Activated B cell treated with CpG ODN at 0.5 μM for 24 hours (primary cell): ENCODE measurements at regions not wholly inside any gene's neighbourhood (a gene's known extent, or its start where the extent isn't known, plus 50 kb on each side); places are given as distances from the start of the nearest gene placed in this dataset.

Experiments used
- ATAC-seq: fragments of 200-7000 bp; cut with Tn5 transposase; one replicate; pipeline ENCODE4 v1.10.0; 2021; ENCODE audit warnings: low read depth, mild to moderate bottlenecking, moderate library complexity
- CTCF ChIA-PET: fragments of 350-600 bp; sonication (Branson Sonifier 250); formaldehyde crosslinking; loops from one replicate; lab custom pipeline; 2021; ENCODE audit warnings: antibody characterized with exemption; lab: Charles Lee
- POLR2A ChIA-PET: fragments of 350-600 bp; sonication (Branson Sonifier 250); formaldehyde crosslinking; loops from one replicate; lab custom pipeline; 2021; ENCODE audit warnings: antibody characterized with exemption; lab: Charles Lee
- DNase-seq: peaks from one replicate; pipeline ENCODE4 v3.0.0; 2022
- H3K27ac Mint-ChIP-seq: one replicate; pipeline ENCODE4 v1.8.0; 2020; ENCODE audit warnings: mixed read lengths
- H3K27me3 Mint-ChIP-seq: one replicate; pipeline ENCODE4 v1.8.0; 2021; ENCODE audit warnings: mixed read lengths
- H3K36me3 Mint-ChIP-seq: one replicate; pipeline ENCODE4 v1.8.0; 2021; ENCODE audit warnings: low read depth, mixed read lengths
- H3K4me1 Mint-ChIP-seq: one replicate; pipeline ENCODE4 v1.8.0; 2021; ENCODE audit warnings: mixed read lengths
- H3K4me3 Mint-ChIP-seq: one replicate; pipeline ENCODE4 v1.8.0; 2020; ENCODE audit warnings: mild to moderate bottlenecking, mixed read lengths
- H3K9me3 Mint-ChIP-seq: one replicate; pipeline ENCODE4 v1.8.0; 2020; ENCODE audit warnings: mixed read lengths
- intact Hi-C: fragments of 100-400 bp; cut with micrococcal nuclease; formaldehyde crosslinking; loops from one replicate; pipeline ENCODE4 v1.15.1; 2024
- TF ChIP-seq, protein P1 (sequence below): fragments of 200-600 bp; IDR thresholded peaks from one replicate; pipeline ENCODE4 v1.8.0; 2022; ENCODE audit warnings: antibody characterized with exemption, mild to moderate bottlenecking

DNA sequence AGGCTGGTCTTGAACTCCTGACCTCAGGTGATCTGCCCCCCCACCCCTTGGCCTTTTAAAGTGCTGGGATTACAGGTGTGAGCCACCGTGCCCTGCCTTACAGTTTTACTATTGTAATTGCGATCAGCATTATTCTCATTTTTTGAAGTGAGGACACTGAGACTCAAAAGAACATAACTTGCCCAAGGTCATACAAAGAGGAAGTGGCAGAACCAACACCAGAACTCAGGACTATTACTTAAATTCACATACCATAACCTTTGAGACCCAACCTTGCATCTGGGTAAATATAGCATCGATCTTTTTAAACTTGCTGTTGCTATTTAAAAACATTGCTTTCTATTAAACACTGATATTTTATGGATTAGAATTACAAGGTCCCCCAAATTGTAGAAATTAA is 54.2 kb downstream of the FOXI1 start:
- CTCF ChIA-PET = no interaction called here
- POLR2A ChIA-PET = no interaction called here
- H3K9me3 Mint-ChIP-seq = no peaks in the 10 kb centered on the region
- DNase-seq (no peak), ATAC-seq (no peak)
- intact Hi-C loops = no loop called here
- H3K36me3 Mint-ChIP-seq = no peaks in the 10 kb centered on the region
- no peaks in the 10 kb centered on the region for H3K27me3 Mint-ChIP-seq
- TF ChIP-seq, protein P1, sequence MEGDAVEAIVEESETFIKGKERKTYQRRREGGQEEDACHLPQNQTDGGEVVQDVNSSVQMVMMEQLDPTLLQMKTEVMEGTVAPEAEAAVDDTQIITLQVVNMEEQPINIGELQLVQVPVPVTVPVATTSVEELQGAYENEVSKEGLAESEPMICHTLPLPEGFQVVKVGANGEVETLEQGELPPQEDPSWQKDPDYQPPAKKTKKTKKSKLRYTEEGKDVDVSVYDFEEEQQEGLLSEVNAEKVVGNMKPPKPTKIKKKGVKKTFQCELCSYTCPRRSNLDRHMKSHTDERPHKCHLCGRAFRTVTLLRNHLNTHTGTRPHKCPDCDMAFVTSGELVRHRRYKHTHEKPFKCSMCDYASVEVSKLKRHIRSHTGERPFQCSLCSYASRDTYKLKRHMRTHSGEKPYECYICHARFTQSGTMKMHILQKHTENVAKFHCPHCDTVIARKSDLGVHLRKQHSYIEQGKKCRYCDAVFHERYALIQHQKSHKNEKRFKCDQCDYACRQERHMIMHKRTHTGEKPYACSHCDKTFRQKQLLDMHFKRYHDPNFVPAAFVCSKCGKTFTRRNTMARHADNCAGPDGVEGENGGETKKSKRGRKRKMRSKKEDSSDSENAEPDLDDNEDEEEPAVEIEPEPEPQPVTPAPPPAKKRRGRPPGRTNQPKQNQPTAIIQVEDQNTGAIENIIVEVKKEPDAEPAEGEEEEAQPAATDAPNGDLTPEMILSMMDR = no peak
- no peak overlapping the region for H3K27ac Mint-ChIP-seq
- H3K4me3 Mint-ChIP-seq = no peak overlapping the region
- peaks cover 6% of the 10 kb centered on the region for H3K4me1 Mint-ChIP-seq

- TF ChIP-seq, protein P1 = no peak
- Mint-ChIP-seq H3K4me1 (peaks cover 4% of the 10 kb centered on the region), H3K27me3 (no peaks in the 10 kb centered on the region), H3K36me3 (no peaks in the 10 kb centered on the region), H3K27ac (no peak overlapping the region), H3K4me3 (no peak overlapping the region), H3K9me3 (no peaks in the 10 kb centered on the region)
- no peak for DNase-seq
- no peak for ATAC-seq
- intact Hi-C loops = no loop called here
- ChIA-PET CTCF (no interaction called here), POLR2A (interaction anchor here (0.8 kb wide), 1 partner anchor 161 kb away, joined by 3 read pairs; no protein-coding TSS in a partner anchor)
Measured at GRCh38 chr5:170161069-170161468, 55.4 kb downstream of the FOXI1 start.

- no peak for DNase-seq
- Mint-ChIP-seq H3K9me3 (no peaks in the 10 kb centered on the region), H3K4me1 (peaks cover 4% of the 10 kb centered on the region), H3K36me3 (no peaks in the 10 kb centered on the region), H3K4me3 (no peak overlapping the region), H3K27ac (no peak overlapping the region), H3K27me3 (no peaks in the 10 kb centered on the region)
- intact Hi-C loops = no loop called here
- no peak for ATAC-seq
- TF ChIP-seq, protein P1 = no peak
- POLR2A ChIA-PET = no interaction called here
- CTCF ChIA-PET = no interaction called here
Measured at GRCh38 chr5:170162631-170163321, 57.1 kb downstream of the FOXI1 start.

DNA sequence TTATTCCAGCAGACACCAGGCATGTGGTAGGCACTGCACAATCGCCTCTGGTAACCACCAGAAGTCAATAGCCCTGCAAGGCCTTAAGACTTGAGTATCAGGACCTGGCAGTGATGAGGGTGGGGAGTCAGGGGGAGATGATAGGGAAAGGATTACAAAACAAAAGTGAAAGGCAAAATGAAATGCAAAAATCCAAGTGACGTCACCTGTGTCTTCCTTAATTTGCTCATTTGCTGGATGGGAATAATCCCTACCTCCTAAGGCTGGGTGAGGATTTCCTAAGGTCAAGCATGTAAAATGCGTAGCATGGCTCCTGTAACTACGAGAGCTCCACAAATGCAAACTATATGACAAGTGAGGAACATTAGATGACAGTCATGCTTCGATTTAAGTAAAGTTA is 58.4 kb downstream of the FOXI1 start:
- DNase-seq (no peak), ATAC-seq (no peak)
- POLR2A ChIA-PET = no interaction called here
- H3K4me3 Mint-ChIP-seq = no peak overlapping the region
- peaks cover 10% of the 10 kb centered on the region for H3K4me1 Mint-ChIP-seq
- H3K27me3 Mint-ChIP-seq = no peaks in the 10 kb centered on the region
- no peak overlapping the region for H3K27ac Mint-ChIP-seq
- CTCF ChIA-PET = no interaction called here
- H3K36me3 Mint-ChIP-seq = no peaks in the 10 kb centered on the region
- no peaks in the 10 kb centered on the region for H3K9me3 Mint-ChIP-seq
- TF ChIP-seq, protein P1 = no peak
- intact Hi-C loops = no loop called here

GRCh38 chr5:170164921-170165320 is 59.2 kb downstream of the FOXI1 start:
- no peaks in the 10 kb centered on the region for H3K36me3 Mint-ChIP-seq
- TF ChIP-seq, protein P1 = no peak
- H3K4me1 Mint-ChIP-seq = peaks cover 12% of the 10 kb centered on the region
- ATAC-seq = no peak
- ChIA-PET POLR2A (no interaction called here), CTCF (no interaction called here)
- intact Hi-C loops = no loop called here
- H3K4me3 Mint-ChIP-seq = no peak overlapping the region
- H3K27me3 Mint-ChIP-seq = no peaks in the 10 kb centered on the region
- H3K9me3 Mint-ChIP-seq = no peaks in the 10 kb centered on the region
- H3K27ac Mint-ChIP-seq = no peak overlapping the region
- no peak for DNase-seq
